MCF 10A (cell line): ENCODE measurements at regions not wholly inside any gene's neighbourhood (a gene's known extent, or its start where the extent isn't known, plus 50 kb on each side); places are given as distances from the start of the nearest gene placed in this dataset.

Experiments used
- BruUV-seq: library from RNA; stranded (reverse); fragments of 400-500 nt; replicated peaks from 2 replicates; lab custom pipeline; 2021; lab: Mats Ljungman, UMichigan
- CTCF ChIA-PET: fragments of 300-600 bp; sonication (Branson Sonifier 250); formaldehyde crosslinking; extraction: SDS; loops from one replicate; lab custom pipeline; 2021; ENCODE audit warnings: antibody characterized with exemption, inconsistent platforms; lab: Yijun Ruan, JAX
- POLR2A ChIA-PET: fragments of 300-600, 350-650 bp; sonication (Branson Sonifier 250); formaldehyde crosslinking; extraction: SDS; loops from one replicate; lab custom pipeline; 2020; ENCODE audit warnings: antibody characterized with exemption, inconsistent platforms; lab: Yijun Ruan, JAX
- DNase-seq: peaks from one replicate; pipeline ENCODE4 v3.0.0-alpha.2; 2018; ENCODE audit not compliant: unreplicated experiment
- H3K27ac Mint-ChIP-seq: one replicate; pipeline ENCODE4 v1.8.0; 2022; ENCODE audit warnings: mild to moderate bottlenecking, low read depth, mixed read lengths; ENCODE audit not compliant: unreplicated experiment
- H3K27me3 Mint-ChIP-seq: one replicate; pipeline ENCODE4 v1.8.0; 2022; ENCODE audit warnings: mixed read lengths; ENCODE audit not compliant: insufficient read depth, unreplicated experiment
- H3K36me3 Mint-ChIP-seq: one replicate; pipeline ENCODE4 v1.8.0; 2022; ENCODE audit warnings: mild to moderate bottlenecking, moderate library complexity, mixed read lengths; ENCODE audit not compliant: insufficient read depth, unreplicated experiment
- H3K4me1 Mint-ChIP-seq: one replicate; pipeline ENCODE4 v1.8.0; 2022; ENCODE audit warnings: mixed read lengths; ENCODE audit not compliant: insufficient read depth, unreplicated experiment
- H3K4me3 Mint-ChIP-seq: one replicate; pipeline ENCODE4 v1.8.0; 2022; ENCODE audit warnings: mild to moderate bottlenecking, moderate library complexity, mixed read lengths; ENCODE audit not compliant: unreplicated experiment
- H3K9me3 Mint-ChIP-seq: one replicate; pipeline ENCODE4 v1.8.0; 2022; ENCODE audit warnings: mixed read lengths; ENCODE audit not compliant: unreplicated experiment
- CTCF ChIP-seq: fragments of 200-600 bp; IDR thresholded peaks from one replicate; pipeline ENCODE4 v1.8.0; 2022; ENCODE audit warnings: antibody characterized with exemption, mild to moderate bottlenecking; ENCODE audit not compliant: unreplicated experiment
- intact Hi-C: fragments of 100-400 bp; cut with micrococcal nuclease; formaldehyde crosslinking; loops from 2 replicates; pipeline ENCODE4 v1.14.1; 2022

GRCh38 chrX:117305168-117305766 lies 811.3 kb downstream of the KLHL13 start:
- no peaks in the 10 kb centered on the region for H3K36me3 Mint-ChIP-seq
- peaks cover 8% of the 10 kb centered on the region for H3K9me3 Mint-ChIP-seq
- ChIA-PET CTCF (no interaction called here), POLR2A (no interaction called here)
- no peaks in the 10 kb centered on the region for H3K27me3 Mint-ChIP-seq
- BruUV-seq, result no TSS peak
- H3K27ac Mint-ChIP-seq, result no peak overlapping the region
- intact Hi-C loops, result no loop called here
- H3K4me3 Mint-ChIP-seq, result no peak overlapping the region
- H3K4me1 Mint-ChIP-seq, result no peaks in the 10 kb centered on the region
- no peak for TF ChIP-seq CTCF
- DNase-seq, result no peak

DNA sequence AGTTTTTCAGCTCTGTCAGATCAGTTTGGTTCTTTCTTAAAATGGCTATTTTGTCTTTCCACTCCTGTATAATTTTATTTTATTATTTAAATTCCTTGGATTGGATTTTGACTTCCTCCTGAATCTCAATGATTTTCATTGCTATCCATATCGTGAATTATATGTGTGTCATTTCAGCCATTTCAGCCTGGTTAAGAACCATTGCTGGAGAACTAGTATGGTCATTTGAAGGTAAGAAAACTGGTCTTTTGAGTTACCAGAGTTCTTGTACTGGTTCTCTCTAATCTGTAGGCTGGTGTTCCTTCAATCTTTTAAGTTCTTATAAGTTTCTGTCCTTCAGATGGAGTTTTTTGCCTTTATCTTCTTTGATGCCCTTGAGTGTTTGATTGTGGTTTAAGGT lies 815.5 kb downstream of the KLHL13 start:
- no peaks in the 10 kb centered on the region for H3K4me1 Mint-ChIP-seq
- ChIA-PET POLR2A (no interaction called here), CTCF (interaction anchor here (0.6 kb wide), 1 partner anchor 442 kb away, joined by 3 read pairs; no protein-coding TSS in a partner anchor)
- no TSS peak for BruUV-seq
- TF ChIP-seq CTCF, result no peak
- no peak overlapping the region for H3K4me3 Mint-ChIP-seq
- no peaks in the 10 kb centered on the region for H3K27me3 Mint-ChIP-seq
- intact Hi-C loops, result no loop called here
- DNase-seq, result no peak
- H3K27ac Mint-ChIP-seq, result no peak overlapping the region
- H3K36me3 Mint-ChIP-seq, result no peaks in the 10 kb centered on the region
- peaks cover 8% of the 10 kb centered on the region for H3K9me3 Mint-ChIP-seq

- Mint-ChIP-seq H3K4me1 (no peaks in the 10 kb centered on the region), H3K4me3 (no peak overlapping the region)
- POLR2A ChIA-PET, result no interaction called here
Observed at GRCh38 chrX:117291760-117292159, 824.9 kb downstream of the KLHL13 start.

DNA sequence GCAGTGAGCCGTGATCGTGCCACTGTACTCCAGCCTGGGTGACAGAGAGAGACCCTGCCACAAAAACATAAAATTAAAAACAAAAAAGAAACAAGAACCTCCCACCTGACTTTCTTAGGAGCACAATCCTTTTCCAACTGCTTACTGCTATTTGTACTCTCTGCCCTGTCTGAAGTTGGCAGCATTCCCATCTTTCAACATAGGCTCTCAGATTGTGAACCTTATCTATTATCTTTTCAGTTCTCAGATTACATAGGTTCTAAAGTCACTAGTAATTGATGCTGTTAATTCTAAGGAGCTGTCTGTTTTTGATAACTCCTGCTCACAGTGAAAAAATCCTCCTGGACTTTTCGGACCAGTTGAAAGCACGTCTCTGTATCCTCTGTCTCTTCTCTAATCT lies 812.2 kb upstream of the CT83 start:
- intact Hi-C loops, result no loop called here
- no TSS peak for BruUV-seq
- H3K27me3 Mint-ChIP-seq, result no peaks in the 10 kb centered on the region
- no peaks in the 10 kb centered on the region for H3K4me1 Mint-ChIP-seq
- TF ChIP-seq CTCF, result no peak
- no peak overlapping the region for H3K27ac Mint-ChIP-seq
- H3K9me3 Mint-ChIP-seq, result peaks cover 13% of the 10 kb centered on the region
- no peaks in the 10 kb centered on the region for H3K36me3 Mint-ChIP-seq
- DNase-seq, result no peak
- H3K4me3 Mint-ChIP-seq, result no peak overlapping the region
- CTCF ChIA-PET, result no interaction called here
- POLR2A ChIA-PET, result no interaction called here

More at GRCh38 chrX:117291760-117292159, 824.9 kb downstream of the KLHL13 start:
- DNase-seq, result no peak
- intact Hi-C loops, result no loop called here
- Mint-ChIP-seq H3K9me3 (peaks cover 31% of the 10 kb centered on the region), H3K36me3 (no peaks in the 10 kb centered on the region), H3K27me3 (no peaks in the 10 kb centered on the region), H3K27ac (no peak overlapping the region)
- CTCF ChIA-PET, result no interaction called here
- TF ChIP-seq CTCF, result no peak
- no TSS peak for BruUV-seq
